ENCODE measurements at regions not wholly inside any gene's neighbourhood (a gene's known extent, or its start where the extent isn't known, plus 50 kb on each side); places are given as distances from the start of the nearest gene placed in this dataset.

DNA sequence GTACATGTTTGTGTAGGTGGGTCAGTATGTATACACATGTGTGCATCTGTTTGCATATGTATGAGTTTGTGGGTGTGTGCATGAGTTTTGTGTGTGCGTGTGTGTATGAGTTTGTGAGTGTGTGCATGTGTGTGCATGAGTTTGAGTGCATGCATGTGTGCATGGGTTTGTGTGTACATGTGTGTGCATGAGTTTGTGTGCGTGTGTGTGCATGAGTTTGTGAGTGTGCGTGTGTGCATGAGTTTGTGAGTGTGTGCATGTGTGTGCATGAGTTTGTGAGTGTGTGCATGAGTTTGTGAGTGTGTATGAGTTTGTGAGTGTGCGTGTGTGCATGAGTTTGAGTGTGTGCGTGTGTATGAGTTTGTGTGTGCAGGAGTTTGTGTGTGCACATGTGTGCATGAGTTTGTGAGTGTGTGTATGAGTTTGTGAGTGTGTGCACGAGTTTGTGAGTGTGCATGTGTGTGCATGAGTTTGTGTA is 61.5 kb downstream of the FZD10 start:
- Mint-ChIP-seq H3K27me3 (peaks cover 40% of the 10 kb centered on the region), H3K36me3 (ENCODE audit: insufficient read depth) (no peaks in the 10 kb centered on the region), H3K9me3 (ENCODE audit: low read depth) (peaks cover 3% of the 10 kb centered on the region), H3K4me3 (ENCODE audit: low read depth) (no peak overlapping the region), H3K4me1 (ENCODE audit: low read depth) (peaks cover 3% of the 10 kb centered on the region), H3K27ac (no peak overlapping the region)
- DNase-seq (ENCODE audit: low spot score, unreplicated experiment) = no peak
- TF ChIP-seq CTCF (IDR thresholded peaks at IDR 0.05; ENCODE audit: unreplicated experiment) = no peak

DNA sequence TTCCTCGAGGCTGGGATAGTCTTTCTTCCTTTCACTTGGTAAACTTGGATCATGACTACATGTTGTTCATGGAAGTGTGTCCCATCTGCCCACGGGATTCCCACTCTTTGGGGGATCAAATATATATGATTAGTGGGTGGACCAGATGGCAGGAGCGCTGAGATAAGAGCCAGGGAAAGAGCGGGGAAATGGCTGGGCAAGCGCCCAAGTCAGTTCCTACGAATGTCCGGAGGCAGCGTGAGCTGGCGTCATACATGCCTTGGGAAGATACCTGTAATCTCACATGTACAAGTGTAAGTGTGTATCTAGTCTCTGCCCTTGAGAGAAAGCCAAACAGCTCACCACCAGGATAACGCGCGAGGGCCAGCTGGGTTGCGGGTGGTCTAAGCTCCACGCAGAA is 62.3 kb downstream of the FZD10 start:
- peaks cover 4% of the 10 kb centered on the region for H3K9me3 Mint-ChIP-seq (ENCODE audit: low read depth)

DNA sequence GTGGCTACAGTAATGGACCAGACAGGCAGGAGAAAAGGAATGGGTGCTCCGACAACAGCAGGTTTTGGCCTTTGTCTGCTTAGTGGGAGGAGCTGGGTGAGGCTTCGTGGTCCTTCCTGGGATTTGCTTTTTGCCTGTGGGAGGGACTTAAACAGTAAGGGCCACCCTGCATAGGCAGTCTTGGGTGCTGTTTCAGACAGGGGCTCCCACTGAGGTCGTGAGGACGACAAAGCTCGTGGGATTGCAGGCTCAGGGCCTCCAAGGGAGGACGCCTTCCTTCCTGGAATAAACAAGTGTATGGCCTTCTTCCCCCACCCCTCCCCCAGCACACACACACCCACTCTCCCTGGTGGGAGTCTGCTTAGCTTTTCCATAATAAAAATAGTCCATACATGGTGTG is 63.1 kb downstream of the FZD10 start:
- Mint-ChIP-seq H3K27me3 (peaks cover 40% of the 10 kb centered on the region), H3K9me3 (ENCODE audit: low read depth) (peaks cover 7% of the 10 kb centered on the region), H3K4me1 (ENCODE audit: low read depth) (peaks cover 3% of the 10 kb centered on the region), H3K36me3 (ENCODE audit: insufficient read depth) (no peaks in the 10 kb centered on the region), H3K27ac (no peak overlapping the region), H3K4me3 (ENCODE audit: low read depth) (no peak overlapping the region)
- no peak for DNase-seq (ENCODE audit: low spot score, unreplicated experiment)
- TF ChIP-seq CTCF (IDR thresholded peaks at IDR 0.05; ENCODE audit: unreplicated experiment) = no peak

More for the DNA sequence above, 62.3 kb downstream of the FZD10 start:
- peaks cover 3% of the 10 kb centered on the region for H3K4me1 Mint-ChIP-seq (ENCODE audit: low read depth)
- no peaks in the 10 kb centered on the region for H3K36me3 Mint-ChIP-seq (ENCODE audit: insufficient read depth)
- peaks cover 38% of the 10 kb centered on the region for H3K27me3 Mint-ChIP-seq
- no peak for DNase-seq (ENCODE audit: low spot score, unreplicated experiment)
- H3K4me3 Mint-ChIP-seq (ENCODE audit: low read depth) = no peak overlapping the region
- no peak for TF ChIP-seq CTCF (IDR thresholded peaks at IDR 0.05; ENCODE audit: unreplicated experiment)
- H3K27ac Mint-ChIP-seq = no peak overlapping the region

DNA sequence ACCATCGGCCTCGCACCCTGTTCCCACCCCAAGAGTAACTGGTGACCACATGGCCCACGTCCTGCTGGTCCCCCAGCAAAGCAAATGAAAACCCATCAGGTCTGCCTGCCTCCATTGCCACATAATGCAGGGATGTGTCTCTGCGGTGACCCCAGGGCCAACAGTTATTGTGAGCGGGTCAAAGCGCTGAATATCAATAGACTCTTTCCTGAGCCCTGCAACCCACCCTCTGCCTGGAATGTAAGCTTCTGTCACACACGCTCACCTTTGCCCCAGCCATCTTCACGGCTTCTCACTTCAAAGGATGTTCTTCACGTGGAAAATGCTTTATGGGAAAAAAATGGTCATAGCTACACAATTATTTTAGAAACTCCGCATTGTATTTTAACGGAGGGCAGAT is 63.9 kb downstream of the FZD10 start:
- DNase-seq (ENCODE audit: low spot score, unreplicated experiment) = no peak
- TF ChIP-seq CTCF (IDR thresholded peaks at IDR 0.05; ENCODE audit: unreplicated experiment) = no peak
- H3K9me3 Mint-ChIP-seq (ENCODE audit: low read depth) = peaks cover 13% of the 10 kb centered on the region

DNA sequence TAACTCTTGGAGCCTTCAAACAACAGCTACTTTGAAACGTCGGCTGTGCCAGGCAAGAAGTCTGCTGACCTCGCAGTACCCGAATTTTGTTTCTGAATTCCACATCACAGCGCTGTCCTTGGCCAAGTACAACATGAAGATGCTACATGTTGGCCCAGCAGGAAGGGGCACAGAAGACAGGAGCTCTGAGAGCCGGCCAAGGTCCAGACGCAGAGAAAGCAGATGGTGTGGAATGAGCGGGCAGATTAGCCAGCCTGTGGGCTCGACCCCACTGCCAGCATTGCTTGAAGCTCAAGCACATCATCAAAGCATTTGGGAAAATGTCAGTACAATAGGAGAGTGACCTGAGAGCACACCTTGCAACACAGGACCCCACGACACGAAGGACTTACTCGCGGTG is 64.5 kb downstream of the FZD10 start:
- H3K27me3 Mint-ChIP-seq = peaks cover 40% of the 10 kb centered on the region
- no peak for TF ChIP-seq CTCF (IDR thresholded peaks at IDR 0.05; ENCODE audit: unreplicated experiment)
- H3K27ac Mint-ChIP-seq = no peak overlapping the region
- DNase-seq (ENCODE audit: low spot score, unreplicated experiment) = no peak
- no peak overlapping the region for H3K4me3 Mint-ChIP-seq (ENCODE audit: low read depth)
- no peaks in the 10 kb centered on the region for H3K36me3 Mint-ChIP-seq (ENCODE audit: insufficient read depth)
- H3K9me3 Mint-ChIP-seq (ENCODE audit: low read depth) = peaks cover 15% of the 10 kb centered on the region
- H3K4me1 Mint-ChIP-seq (ENCODE audit: low read depth) = peaks cover 1% of the 10 kb centered on the region

More for the DNA sequence above, 63.9 kb downstream of the FZD10 start:
- Mint-ChIP-seq H3K27ac (no peak overlapping the region), H3K27me3 (peaks cover 40% of the 10 kb centered on the region), H3K4me1 (ENCODE audit: low read depth) (peaks cover 1% of the 10 kb centered on the region), H3K4me3 (ENCODE audit: low read depth) (no peak overlapping the region), H3K36me3 (ENCODE audit: insufficient read depth) (no peaks in the 10 kb centered on the region)
